GM21576 (cell line): ENCODE measurements at regions not wholly inside any gene's neighbourhood (a gene's known extent, or its start where the extent isn't known, plus 50 kb on each side); places are given as distances from the start of the nearest gene placed in this dataset.

ENCODE experiments used
- ATAC-seq: cut with Tn5 transposase; IDR thresholded peaks from one replicate; pipeline ENCODE4 v1.9.1; 2021; ENCODE audit warnings: mild to moderate bottlenecking, moderate library complexity; ENCODE audit not compliant: unreplicated experiment

GRCh38 chr4:167290678-167291077 lies 56.4 kb upstream of the SPOCK3 start:
- ATAC-seq, result no peak

GRCh38 chr4:167308876-167309275 lies 74.6 kb upstream of the SPOCK3 start:
- ATAC-seq, result no peak

DNA sequence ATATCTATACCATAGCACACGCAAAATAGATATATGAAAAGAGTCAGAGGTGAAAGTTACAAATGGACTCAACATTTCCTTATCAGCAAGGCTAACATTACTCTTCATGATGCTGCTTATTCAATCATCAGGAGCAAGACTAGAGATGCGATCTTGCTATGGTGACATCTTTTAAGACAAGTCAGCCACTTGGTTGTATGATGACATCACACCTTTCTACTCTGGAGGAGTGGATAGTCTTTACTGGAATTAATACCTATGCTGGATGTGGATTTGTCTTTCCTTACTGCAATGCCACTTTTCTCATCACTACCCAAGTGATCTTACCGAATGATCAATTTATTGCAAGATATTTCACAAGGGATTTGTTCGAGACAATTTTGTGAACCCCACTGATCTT lies 87.0 kb upstream of the SPOCK3 start:
- no peak for ATAC-seq

- ATAC-seq, result no peak
These were observed 105.5 kb upstream of the SPOCK3 start for GRCh38 chr4:167339781-167340180.

DNA sequence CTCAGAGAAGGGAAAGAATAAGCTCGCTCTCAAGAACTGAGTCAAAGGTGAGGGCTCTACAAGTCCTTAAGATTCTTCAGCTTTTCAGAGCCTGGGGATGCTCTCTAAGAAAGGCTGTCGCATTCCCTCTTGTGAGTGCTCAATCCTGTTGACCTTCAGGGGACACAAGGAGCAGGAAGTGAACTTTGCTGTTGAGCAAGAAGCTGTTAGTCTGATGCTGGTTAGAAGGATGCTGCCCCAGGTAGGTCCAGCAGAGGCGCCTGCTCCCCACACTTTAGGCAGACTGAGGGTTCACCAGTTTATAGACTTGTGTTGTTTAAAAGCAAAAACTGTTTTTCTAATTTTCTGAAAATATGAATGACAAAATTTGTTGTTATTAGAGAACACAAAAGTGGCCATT lies 125.4 kb upstream of the SPOCK3 start:
- ATAC-seq, result no peak

DNA sequence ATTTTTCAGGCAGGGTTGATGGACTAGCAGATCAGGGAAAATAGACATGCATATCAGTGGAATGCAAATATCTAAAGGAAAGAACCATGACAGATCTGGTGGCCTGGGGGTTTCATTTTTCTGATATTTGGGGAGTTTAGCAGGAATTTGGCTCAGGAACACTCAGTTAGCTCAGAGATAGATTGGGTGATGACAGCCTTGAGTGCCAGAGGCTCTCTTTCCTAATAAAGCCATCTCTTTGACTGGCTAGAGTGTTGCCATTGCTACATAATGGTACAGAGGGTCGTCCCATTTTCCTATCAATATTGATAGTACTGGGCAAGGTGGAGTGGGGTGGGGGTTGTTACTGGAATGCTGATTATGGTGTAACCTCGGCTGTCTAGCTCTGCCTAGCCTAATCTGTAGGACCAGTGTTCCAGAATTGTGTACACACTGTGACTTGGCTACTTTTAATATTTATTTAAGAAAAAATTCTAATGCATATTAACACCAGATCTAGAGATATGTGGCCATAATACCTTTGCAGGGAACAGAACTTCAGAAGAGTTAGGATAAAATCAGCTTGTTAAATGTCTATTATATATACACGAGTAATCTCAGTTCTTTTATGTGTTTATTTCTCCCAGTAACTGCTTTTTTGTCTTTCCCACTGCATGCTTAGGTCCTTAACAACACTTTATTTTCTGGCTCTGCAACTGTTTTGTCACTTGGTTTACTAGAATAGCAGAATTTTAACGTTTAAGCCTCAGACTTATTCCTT lies 145.0 kb upstream of the SPOCK3 start:
- no peak for ATAC-seq

DNA sequence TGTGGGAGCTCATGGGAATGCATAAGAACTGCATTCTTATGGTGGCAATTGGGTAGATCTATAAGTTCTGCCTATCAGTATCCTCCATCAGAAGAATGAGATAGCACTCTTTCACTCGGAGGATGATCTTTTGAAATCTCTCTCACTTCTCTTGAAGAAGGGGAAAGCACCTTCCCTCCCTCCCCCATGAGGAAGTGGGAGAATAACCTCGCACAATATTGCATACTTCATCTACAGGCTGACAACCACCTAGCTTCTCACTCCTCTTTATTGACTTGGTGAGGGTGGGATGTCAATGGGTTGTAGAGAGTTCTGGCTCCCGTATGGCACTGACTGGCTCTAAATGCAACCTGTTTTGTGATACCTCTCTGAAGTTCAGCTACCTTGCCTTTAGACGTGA lies 146.7 kb upstream of the SPOCK3 start:
- ATAC-seq, result no peak

DNA sequence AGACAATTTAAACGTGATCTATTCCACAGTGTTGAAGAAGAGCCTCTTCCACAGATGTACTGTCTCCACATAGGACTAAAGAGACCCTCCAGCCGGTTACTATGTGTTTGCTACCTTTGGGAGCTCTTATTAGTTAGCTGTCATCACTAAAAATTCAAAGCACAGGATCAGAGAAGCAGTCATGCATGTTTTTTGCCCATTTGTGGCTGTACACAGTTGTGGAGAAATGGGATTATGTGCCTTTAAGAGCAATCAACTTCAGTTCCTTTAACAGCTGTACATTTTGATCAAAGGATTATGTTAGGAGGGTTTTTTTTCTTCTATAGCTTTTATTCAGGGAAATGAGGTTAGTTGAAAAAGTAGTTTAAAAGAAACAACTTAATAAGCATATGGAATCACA lies 149.0 kb upstream of the SPOCK3 start:
- no peak for ATAC-seq

DNA sequence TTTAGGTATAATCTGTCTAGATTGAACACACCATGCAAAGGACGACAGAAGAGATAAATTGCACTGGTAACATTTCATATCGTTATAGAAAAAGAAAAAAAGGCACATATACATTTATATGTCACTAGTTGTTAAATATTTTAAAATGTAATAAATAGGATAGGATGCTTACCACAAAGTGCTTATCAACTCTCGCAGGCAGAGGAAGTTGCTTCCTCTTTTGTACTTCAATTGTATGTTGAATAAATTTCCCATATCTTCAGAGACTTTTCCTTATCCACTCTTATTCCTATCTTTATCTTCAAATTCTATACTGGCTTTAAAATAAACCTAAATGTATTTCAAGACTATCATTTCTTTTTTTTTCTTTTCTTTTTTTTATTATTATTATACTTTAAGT lies 163.3 kb upstream of the SPOCK3 start:
- no peak for ATAC-seq

GRCh38 chr4:167399201-167399600 lies 164.9 kb upstream of the SPOCK3 start:
- no peak for ATAC-seq

- no peak for ATAC-seq
These were observed 171.9 kb upstream of the SPOCK3 start for GRCh38 chr4:167406181-167406580.

GRCh38 chr4:167415461-167415860 lies 181.2 kb upstream of the SPOCK3 start:
- ATAC-seq, result no peak

- ATAC-seq, result no peak
These were observed 185.3 kb upstream of the SPOCK3 start for GRCh38 chr4:167419468-167420140.

DNA sequence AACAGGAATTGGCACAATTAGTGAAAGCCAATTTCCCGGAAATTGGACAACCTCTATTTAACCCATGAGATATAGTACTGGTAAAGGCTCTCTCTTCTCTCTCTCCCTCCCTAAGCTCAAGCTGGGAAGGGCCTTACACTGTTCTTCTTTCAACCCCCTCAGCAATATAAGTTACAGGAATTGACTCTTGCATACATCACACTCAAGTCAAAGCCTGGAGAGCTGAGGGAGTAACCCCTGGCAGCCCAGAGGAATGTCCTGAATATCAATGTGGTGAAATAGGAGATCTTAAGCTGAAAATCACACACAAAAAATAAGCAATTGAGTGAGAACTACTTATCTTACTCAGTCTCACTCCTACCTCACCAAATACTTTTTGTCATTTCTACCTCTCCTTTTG lies 186.9 kb upstream of the SPOCK3 start:
- no peak for ATAC-seq

- ATAC-seq, result no peak
These were observed 190.3 kb upstream of the SPOCK3 start for GRCh38 chr4:167424341-167425256.

DNA sequence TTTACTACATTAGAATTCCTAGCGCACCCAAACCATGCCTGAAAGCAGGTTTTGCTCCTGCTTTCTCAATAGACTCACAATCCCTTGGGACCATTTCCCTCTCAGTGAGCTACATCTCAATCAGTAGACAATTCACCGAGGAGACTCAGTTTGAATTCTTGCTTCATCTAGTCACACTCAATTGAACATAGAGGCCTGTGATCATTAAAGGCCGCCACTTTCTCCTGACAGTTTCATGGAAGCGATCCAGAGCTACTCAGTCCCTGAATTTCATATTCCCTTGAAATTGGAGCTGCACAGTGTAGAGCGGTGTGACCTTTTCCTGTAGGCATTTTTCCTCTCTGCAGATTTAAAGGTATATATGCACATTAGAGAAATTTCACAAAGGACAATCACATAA lies 193.9 kb upstream of the SPOCK3 start:
- ATAC-seq, result no peak

DNA sequence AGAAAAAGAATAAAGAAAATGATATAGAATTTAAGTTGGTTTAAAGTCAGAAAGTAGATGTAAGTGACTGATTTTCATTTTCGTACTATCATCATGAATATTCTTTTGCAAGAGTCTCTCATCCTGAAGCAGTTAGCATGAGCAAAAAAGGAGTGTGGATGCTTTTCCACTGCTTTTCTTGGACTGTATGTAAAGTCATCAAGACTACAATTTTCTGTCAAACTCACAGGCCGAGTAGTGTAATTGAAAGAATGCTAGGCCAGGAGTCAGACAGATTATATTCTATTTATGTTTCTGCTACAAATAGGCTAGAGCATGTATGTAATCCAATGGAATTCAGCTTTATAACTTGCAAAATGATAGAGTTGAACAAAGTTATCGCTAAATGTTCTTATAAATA lies 197.1 kb upstream of the SPOCK3 start:
- no peak for ATAC-seq

- ATAC-seq, result no peak
These were observed 201.5 kb upstream of the SPOCK3 start for GRCh38 chr4:167435786-167436185.

GRCh38 chr4:167443841-167444240 lies 209.5 kb upstream of the SPOCK3 start:
- no peak for ATAC-seq

GRCh38 chr4:167452922-167453430 lies 218.7 kb upstream of the SPOCK3 start:
- ATAC-seq, result no peak

DNA sequence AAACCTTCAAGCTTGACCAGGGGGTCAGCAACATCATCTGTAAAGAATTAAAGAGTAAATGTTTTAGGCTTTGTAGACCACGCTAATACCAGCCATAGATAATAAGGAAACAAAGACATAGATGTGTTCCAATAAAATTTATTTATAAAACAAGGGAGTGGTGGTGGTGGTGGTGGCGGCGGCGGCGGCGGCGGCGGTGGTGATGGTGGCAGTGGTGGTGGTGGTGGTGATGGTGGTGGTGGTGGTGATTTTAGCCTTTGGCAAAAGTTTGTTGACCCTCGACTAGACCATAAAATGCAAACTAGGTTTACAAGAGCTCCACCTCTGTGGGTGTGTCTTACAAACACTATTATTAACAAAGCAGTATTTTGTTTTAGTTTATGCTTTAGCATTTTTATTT lies 222.3 kb upstream of the SPOCK3 start:
- ATAC-seq, result no peak
